ENCODE measurements at regions not wholly inside any gene's neighbourhood (a gene's known extent, or its start where the extent isn't known, plus 50 kb on each side); places are given as distances from the start of the nearest gene placed in this dataset.
"Not testable (repeated sequence)": the region's sequence is repeated elsewhere in the genome, so short reads cannot be mapped to it uniquely, and the experiment has no call there.

DNA sequence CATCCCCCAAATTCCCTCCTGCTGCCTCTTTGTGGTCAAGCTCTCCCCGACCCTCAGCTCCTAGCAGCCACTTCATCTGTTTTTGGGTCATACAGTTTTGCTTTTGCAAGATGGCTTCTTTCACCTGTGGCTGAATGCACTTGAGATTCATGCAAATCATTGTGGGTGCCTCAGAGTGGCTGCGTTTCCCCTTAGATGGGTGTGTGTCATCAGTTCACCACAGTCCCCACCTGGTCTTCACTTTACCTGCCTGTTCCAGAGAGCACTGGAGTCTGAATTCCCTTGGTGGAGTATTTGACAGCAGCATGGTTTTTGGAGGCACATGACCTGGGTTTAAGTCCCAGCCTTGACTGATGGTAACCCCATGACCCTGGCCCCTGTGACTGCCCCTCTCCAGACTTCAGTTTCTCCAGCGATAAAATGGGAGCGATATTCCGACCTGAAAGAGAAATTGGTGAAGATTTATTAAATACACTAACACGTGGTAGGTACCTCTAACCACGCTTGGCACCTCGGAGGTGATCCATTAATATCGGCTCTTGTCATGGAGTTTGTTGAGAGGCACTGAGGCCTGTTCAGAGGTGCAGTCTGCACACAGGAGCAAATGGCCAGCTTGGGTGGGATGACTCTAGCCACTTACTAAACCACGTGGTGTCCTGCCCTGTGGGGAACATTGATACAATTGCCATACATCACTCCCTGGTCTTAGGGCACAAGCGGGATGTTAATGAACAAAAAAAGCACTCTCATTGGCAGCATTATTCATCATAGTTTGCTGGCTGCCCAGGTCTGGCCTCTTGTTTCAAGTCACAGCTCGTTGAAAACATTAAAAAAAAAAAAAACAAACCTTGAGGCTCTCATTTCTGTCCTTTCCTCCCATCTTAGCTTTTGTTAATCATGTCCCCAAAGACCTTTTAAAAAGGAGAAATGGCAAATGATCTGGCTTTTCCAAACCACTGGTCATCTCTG lies 167.2 kb upstream of the KCNG1 start:
- no peak for DNase-seq (ENCODE audit: low read depth in 1 of 2, low spot score in 1 of 2)

- no peak for DNase-seq (ENCODE audit: low read depth in 1 of 2, low spot score in 1 of 2)
Observed at GRCh38 chr20:51188941-51189340, 166.0 kb upstream of the KCNG1 start.

- DNase-seq (ENCODE audit: low read depth in 1 of 2, low spot score in 1 of 2) = no peak
Observed at GRCh38 chr20:51187261-51187660, 164.4 kb upstream of the KCNG1 start.

GRCh38 chr20:51185861-51186260 lies 163.0 kb upstream of the KCNG1 start:
- no peak for DNase-seq (ENCODE audit: low read depth in 1 of 2, low spot score in 1 of 2)

GRCh38 chr20:51185277-51185676 lies 162.4 kb upstream of the KCNG1 start:
- no peak for DNase-seq (ENCODE audit: low read depth in 1 of 2, low spot score in 1 of 2)

GRCh38 chr20:51184289-51184688 lies 161.4 kb upstream of the KCNG1 start:
- DNase-seq (ENCODE audit: low read depth in 1 of 2, low spot score in 1 of 2) = no peak

DNA sequence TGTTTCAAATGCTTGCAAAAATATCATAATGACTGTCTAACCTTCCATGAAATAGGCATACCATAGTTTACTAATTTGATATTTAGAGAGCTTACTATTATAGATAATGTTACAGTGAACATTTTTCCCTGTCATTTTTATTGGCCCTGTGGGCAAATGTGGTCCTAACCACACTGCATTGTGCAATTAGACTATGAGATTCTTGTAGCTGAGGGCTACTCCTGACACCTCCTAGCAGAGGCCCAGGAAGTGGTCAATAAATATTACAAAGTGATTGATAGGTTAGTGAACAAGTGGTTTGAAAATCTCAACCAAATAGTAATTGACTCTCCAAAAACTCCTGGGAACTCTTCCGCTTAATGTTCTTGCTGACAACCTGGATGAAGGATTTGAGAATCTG lies 160.5 kb upstream of the KCNG1 start:
- DNase-seq (ENCODE audit: low read depth in 1 of 2, low spot score in 1 of 2) = no peak

DNA sequence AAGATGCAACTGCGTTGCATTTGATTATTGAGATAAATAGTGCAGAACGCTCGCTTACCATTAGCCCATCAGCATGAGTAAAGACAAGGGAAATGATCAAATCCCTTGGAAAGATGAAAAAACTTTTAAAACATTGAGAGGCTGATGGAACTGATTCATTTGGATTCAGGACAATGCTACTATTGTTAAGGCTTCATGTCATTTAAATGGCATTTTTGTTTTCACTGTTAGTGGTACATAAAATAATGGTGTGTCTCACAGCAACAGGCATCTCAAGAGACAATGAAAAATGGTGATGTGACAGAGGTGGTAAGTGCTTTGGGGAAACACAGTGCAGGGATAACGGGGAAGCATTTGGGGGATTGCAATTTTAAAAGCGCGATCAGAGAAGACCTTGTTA lies 159.7 kb upstream of the KCNG1 start:
- DNase-seq (ENCODE audit: low read depth in 1 of 2, low spot score in 1 of 2) = no peak

GRCh38 chr20:51178153-51178552 lies 155.2 kb upstream of the KCNG1 start:
- no peak for DNase-seq (ENCODE audit: low read depth in 1 of 2, low spot score in 1 of 2)

GRCh38 chr20:51176876-51177275 lies 154.0 kb upstream of the KCNG1 start:
- DNase-seq (ENCODE audit: low read depth in 1 of 2, low spot score in 1 of 2) = no peak

- no peak for DNase-seq (ENCODE audit: low read depth in 1 of 2, low spot score in 1 of 2)
Observed at GRCh38 chr20:51176446-51176845, 153.5 kb upstream of the KCNG1 start.

DNA sequence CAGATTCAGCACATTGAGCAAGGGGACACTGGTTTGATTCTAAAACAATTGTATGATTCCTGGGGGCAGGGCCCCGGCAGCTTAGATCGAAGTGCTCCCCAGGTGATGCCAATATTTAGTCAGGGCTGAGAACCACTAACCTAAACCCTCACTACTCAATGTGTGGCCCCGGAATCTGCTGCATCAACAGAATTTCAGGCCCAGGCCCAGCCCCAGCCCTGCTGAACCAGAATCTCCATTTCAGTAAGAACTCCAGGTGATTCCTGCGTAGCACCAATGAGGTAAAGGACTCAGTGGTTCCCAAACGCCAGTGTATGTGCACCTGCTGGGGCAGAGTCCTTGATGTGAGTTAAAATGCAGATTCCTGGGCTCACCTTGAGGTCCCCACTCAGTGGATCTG lies 152.8 kb upstream of the KCNG1 start:
- no peak for DNase-seq (ENCODE audit: low read depth in 1 of 2, low spot score in 1 of 2)

DNA sequence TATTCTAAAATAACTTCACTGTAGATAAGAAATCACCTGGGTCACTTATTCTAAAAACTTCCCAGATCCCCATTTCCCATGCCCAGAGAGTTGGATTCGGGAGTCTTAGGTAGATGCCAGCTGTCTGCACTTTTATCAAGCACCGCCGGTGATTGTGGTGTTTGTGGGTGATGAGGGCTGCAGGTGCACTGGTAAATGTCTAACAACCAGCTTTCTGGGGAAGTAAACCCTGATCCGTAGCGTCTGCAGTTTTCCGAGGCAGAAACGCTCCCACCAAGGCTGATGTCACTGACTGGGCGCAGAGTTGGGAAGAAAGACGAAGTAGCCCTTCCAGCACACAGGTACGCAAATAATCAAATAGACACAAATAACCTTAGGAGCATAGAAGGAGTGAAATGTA lies 152.2 kb upstream of the KCNG1 start:
- DNase-seq (ENCODE audit: low read depth in 1 of 2, low spot score in 1 of 2) = no peak

DNA sequence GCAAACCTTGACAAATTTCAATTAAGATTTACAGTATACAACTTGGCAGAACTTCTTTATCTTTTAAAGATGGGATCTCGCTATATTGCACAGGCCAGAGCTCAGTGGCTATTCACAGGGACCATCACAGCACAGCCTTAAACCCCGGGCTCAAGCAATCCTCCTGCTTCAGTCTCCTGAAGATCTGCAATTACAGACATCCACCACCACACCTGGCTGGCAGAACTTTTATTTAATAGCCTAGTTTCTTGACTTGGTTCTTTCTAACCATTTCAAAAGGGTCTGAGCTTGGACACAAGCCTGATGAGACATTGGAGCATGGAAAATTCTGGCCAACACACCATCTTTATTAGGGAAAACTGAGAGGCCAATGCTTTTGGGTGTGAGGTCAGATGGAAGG lies 151.6 kb upstream of the KCNG1 start:
- no peak for DNase-seq (ENCODE audit: low read depth in 1 of 2, low spot score in 1 of 2)

- no peak for DNase-seq (ENCODE audit: low read depth in 1 of 2, low spot score in 1 of 2)
Observed at GRCh38 chr20:51172558-51173428, 149.9 kb upstream of the KCNG1 start.

DNA sequence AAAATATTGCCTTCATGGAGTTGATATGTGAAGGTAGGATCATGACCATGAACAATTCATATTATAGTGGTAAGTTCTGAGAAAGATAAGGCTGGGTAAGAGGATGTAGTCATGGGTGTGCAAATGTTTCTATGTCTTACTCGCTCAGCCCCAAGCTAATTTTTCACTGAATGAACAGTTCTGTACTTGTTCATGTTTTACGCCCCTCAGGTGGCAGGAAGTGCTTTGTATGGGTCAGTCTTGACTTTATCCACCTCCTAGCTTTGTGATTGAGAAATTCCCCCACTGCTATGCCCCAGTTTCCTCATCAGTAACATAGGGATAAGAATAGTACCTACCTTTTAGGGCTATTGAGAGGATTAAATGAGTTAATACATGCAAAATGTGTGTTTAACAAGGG lies 148.2 kb upstream of the KCNG1 start:
- no peak for DNase-seq (ENCODE audit: low read depth in 1 of 2, low spot score in 1 of 2)

DNA sequence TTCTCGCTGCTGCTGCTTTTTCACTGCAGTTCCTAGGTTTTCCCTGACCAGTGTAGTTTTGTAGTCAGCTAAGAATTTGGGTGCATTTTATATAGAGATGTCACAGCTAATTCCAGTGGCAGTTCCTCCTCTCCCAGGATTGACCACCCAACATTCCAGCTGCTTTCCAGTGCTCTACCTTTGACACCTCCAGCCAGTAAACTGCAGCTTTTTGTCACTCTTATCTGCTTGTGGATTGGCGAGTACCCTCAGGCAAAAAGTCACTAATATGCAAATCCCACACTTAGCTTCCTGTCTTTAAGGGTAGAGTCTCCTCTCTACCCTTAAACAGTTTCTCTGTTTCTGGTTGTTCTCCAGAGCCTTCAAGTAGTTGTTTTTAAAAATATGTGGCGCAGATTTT lies 146.9 kb upstream of the KCNG1 start:
- no peak for DNase-seq (ENCODE audit: low read depth in 1 of 2, low spot score in 1 of 2)

GRCh38 chr20:51167911-51168310 lies 145.0 kb upstream of the KCNG1 start:
- not testable (repeated sequence) for DNase-seq (ENCODE audit: low read depth in 1 of 2, low spot score in 1 of 2)

DNA sequence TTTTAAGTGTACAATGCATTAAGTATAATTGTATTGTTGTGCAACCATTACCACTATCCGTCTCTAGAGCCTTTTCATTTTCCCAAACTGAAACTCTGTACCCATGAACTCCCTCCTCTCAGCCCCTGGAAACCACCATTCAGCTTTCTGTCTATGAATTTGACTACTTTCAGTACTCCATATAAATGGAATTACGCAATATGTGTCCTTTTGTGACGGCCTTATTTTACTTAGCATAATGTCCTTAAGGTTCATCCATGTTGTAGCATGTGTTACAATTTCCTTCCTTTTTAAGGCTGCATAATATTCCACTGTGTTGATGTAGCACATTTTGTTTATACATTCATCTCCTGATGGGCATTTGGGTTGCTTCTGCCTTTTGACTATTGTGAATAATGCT lies 143.6 kb upstream of the KCNG1 start:
- DNase-seq (ENCODE audit: low read depth in 1 of 2, low spot score in 1 of 2) = no peak

DNA sequence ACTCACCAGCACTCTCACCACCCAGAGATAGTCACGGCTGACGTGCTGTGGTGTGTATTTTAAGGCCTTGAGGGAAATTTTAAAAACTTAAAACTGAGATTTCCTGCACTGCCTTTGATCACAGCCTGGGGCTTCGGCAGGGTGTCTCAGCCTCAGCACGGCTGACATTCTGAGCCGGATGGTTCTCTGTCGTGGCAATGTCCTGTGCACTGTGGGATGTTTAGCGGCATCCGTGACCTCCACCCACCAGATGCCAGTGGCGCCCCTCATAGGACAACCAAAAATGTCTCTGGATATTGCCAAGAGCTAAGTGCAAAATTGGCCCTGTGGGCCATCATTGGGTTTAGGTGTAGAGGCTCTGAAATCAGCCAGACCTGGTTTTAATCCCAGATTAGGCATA lies 142.2 kb upstream of the KCNG1 start:
- no peak for DNase-seq (ENCODE audit: low read depth in 1 of 2, low spot score in 1 of 2)

DNA sequence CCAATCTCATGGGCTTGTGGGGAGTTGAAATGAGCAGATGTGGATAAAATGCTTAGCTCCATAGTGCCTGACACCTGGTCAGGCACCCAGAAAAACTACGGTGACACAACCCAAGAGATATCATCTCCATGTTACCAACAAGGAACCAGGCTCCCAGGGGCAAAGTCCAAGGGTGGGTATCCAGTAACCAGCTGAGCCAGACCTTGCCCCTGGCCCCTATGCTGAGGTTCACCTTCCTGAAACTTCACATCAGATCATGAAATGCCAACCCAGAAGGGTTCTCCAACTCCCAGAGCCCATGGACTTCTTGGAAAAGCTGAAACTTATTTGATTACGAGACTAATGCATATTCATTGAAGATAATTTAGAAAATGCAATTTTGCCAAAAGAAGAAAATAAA lies 141.8 kb upstream of the KCNG1 start:
- no peak for DNase-seq (ENCODE audit: low read depth in 1 of 2, low spot score in 1 of 2)

DNA sequence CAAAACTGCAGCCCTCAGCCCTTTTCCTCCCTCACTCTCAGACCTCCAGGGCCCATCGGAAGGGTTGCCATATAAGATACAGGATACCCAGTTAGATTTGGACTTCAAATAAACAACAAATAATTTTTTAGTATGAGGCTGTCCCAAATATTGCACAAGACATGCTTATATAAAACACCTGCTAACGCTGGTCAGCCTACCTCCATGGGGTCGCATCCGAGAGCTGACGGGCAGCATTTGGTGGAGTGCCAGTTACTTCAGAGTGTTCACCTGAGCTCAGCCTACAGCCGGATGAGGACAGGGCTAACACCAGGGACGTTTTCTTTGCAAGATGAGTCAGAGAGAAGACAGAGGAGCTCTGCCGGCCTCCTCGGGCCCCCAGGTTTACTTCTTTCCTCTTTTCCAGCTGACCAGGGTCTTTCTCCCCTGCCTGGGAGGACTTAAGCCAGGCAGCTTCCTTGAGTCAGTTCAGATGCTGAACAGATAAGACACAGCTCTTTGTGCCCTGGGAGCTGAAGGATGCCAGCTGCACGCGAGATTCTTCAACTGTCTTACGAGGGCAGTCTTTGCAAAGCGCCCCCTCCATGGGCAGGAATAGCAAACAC lies 141.2 kb upstream of the KCNG1 start:
- no peak for DNase-seq (ENCODE audit: low read depth in 1 of 2, low spot score in 1 of 2)

Data from stimulated activated CD4-positive, alpha-beta T cell treated with anti-CD3 and anti-CD28 coated beads, Interleukin-15, amount 100 ng/mL, for 1 hour (primary cell).